PC-3 (cell line): ENCODE measurements at regions not wholly inside any gene's neighbourhood (a gene's known extent, or its start where the extent isn't known, plus 50 kb on each side); places are given as distances from the start of the nearest gene placed in this dataset.

Experiments used
- ATAC-seq: fragments of 200-7000 bp; cut with Tn5 transposase; 2 replicates; pipeline ENCODE4 v1.9.1; 2020; ENCODE audit warnings: mild to moderate bottlenecking, moderate library complexity
- BruUV-seq: library from RNA; stranded (reverse); fragments of 400-500 nt; replicated peaks from 2 replicates; lab custom pipeline; 2021; lab: Mats Ljungman, UMichigan
- CTCF ChIA-PET: fragments of 300-600 bp; sonication (Branson Sonifier 250); formaldehyde crosslinking; loops from one replicate; lab custom pipeline; 2022; ENCODE audit warnings: antibody characterized with exemption; lab: Charles Lee
- POLR2A ChIA-PET: fragments of 300-600 bp; sonication (Branson Sonifier 250); formaldehyde crosslinking; loops from one replicate; lab custom pipeline; 2022; ENCODE audit warnings: antibody characterized with exemption; ENCODE audit not compliant: unreplicated experiment; lab: Charles Lee
- DNase-seq: peaks from one replicate; pipeline ENCODE4 v3.0.0-alpha.2; 2015
- H2AFZ ChIP-seq: fragments of 300-600 bp; sonication (generic); 2 replicates; pipeline ENCODE4 v1.6.0; 2016; ENCODE audit warnings: antibody characterized with exemption, low read length
- H3F3A ChIP-seq: fragments of 300-600 bp; sonication (generic); one replicate; pipeline ENCODE4 v1.6.0; 2017; ENCODE audit warnings: antibody characterized with exemption, low read length, control low read depth, mild to moderate bottlenecking; ENCODE audit not compliant: unreplicated experiment
- H3K27ac ChIP-seq: fragments of 300-600 bp; sonication (generic); 2 replicates; pipeline ENCODE4 v1.5.1; 2016; ENCODE audit warnings: mild to moderate bottlenecking, low read length
- H3K27me3 ChIP-seq: fragments of 300-600 bp; sonication (generic); 2 replicates; pipeline ENCODE4 v1.6.1; 2016; ENCODE audit warnings: low read length, mixed read lengths
- H3K36me3 ChIP-seq: fragments of 300-600 bp; sonication (generic); 2 replicates; pipeline ENCODE4 v1.6.1; 2016; ENCODE audit warnings: low read depth, mixed run types, low read length, mixed read lengths
- H3K4me1 ChIP-seq: fragments of 300-600 bp; sonication (generic); 2 replicates; pipeline ENCODE4 v1.5.1; 2016; ENCODE audit warnings: low read length; ENCODE audit not compliant: insufficient read depth
- H3K4me2 ChIP-seq: fragments of 300-600 bp; sonication (generic); 2 replicates; pipeline ENCODE4 v1.6.0; 2016; ENCODE audit warnings: low read length
- H3K4me3 ChIP-seq: fragments of 300-600 bp; sonication (generic); 2 replicates; pipeline ENCODE4 v1.5.1; 2016; ENCODE audit warnings: mild to moderate bottlenecking, low read length, mixed read lengths
- H3K79me2 ChIP-seq: fragments of 300-600 bp; sonication (generic); 2 replicates; pipeline ENCODE4 v1.6.1; 2017; ENCODE audit warnings: low read length, mixed read lengths
- H3K9ac ChIP-seq: fragments of 300-600 bp; sonication (generic); 2 replicates; pipeline ENCODE4 v1.6.0; 2016; ENCODE audit warnings: mild to moderate bottlenecking, low read length
- H3K9me2 ChIP-seq: fragments of 300-600 bp; sonication (generic); replicated peaks from 2 replicates; pipeline ENCODE4 v1.6.1; 2016; ENCODE audit warnings: mixed run types, low read length, mixed read lengths
- H3K9me3 ChIP-seq: fragments of 300-600 bp; sonication (generic); 2 replicates; pipeline ENCODE4 v1.6.1; 2016; ENCODE audit warnings: low read length, mixed read lengths
- H4K20me1 ChIP-seq: fragments of 300-600 bp; sonication (generic); 2 replicates; pipeline ENCODE4 v1.6.1; 2016; ENCODE audit warnings: low read length, mixed read lengths
- EZH2 ChIP-seq: fragments of 300-600 bp; sonication (generic); IDR thresholded peaks from one replicate; pipeline ENCODE4 v1.6.1; 2017; ENCODE audit warnings: antibody characterized with exemption, mild to moderate bottlenecking, low read length; ENCODE audit not compliant: unreplicated experiment
- EZH2phosphoT487 ChIP-seq: fragments of 300-600 bp; sonication (generic); IDR thresholded peaks from 2 replicates; pipeline ENCODE4 v1.6.1; 2018; ENCODE audit warnings: mild to moderate bottlenecking, antibody characterized with exemption, low read length, borderline replicate concordance
- intact Hi-C: fragments of 100-400 bp; cut with micrococcal nuclease; formaldehyde crosslinking; loops from 2 replicates; pipeline ENCODE4 v1.9.0; 2023
- TF ChIP-seq, protein P1 (sequence below): fragments of 300-600 bp; sonication (generic); conservative IDR thresholded peaks from 2 replicates; pipeline ENCODE4 v1.5.1; 2017; ENCODE audit warnings: antibody characterized with exemption, low read depth, mild to moderate bottlenecking, low read length

DNA sequence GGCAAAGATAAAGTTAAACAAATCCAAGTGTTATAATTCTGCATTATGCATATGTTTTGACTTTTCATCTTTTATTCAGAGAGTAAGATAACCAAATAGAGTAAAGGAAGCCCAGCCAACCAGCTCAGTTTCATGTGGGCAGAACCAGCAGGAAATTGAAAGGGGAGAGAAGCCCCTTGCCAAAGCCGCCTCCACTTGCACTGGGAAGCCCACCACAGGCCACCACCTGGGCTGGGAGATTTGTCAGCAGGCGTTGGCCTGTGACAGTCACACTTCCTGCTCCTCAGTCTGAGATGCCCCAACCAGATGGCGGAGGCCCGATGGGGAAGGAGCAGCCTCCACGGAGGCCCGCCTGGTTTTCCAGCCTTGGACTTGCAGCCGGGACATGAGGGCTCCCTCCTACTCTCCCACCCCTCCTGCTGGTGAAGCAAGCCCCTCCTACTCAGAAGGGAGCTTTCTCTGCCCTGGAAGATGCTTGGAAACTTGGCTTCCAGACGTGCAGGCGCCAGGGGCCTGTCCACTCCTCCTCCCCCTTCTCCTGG is 166.8 kb upstream of the SULF2 start:
- H3K79me2 ChIP-seq, result no peaks in the 10 kb centered on the region
- CTCF ChIA-PET, result no interaction called here
- no peak for ATAC-seq
- H3K27ac ChIP-seq, result peak overlapping the region; percentile 93
- no peak overlapping the region for H3K4me3 ChIP-seq
- H3K4me2 ChIP-seq, result peak overlapping the region; percentile 21
- DNase-seq, result no peak
- intact Hi-C loops, result no loop called here
- H2AFZ ChIP-seq, result 0 out of 2 replicates have a peak overlapping the region, but pooled peaks have one; percentile 3
- no TSS peak for BruUV-seq
- POLR2A ChIA-PET, result no interaction called here
- TF ChIP-seq, protein P1, sequence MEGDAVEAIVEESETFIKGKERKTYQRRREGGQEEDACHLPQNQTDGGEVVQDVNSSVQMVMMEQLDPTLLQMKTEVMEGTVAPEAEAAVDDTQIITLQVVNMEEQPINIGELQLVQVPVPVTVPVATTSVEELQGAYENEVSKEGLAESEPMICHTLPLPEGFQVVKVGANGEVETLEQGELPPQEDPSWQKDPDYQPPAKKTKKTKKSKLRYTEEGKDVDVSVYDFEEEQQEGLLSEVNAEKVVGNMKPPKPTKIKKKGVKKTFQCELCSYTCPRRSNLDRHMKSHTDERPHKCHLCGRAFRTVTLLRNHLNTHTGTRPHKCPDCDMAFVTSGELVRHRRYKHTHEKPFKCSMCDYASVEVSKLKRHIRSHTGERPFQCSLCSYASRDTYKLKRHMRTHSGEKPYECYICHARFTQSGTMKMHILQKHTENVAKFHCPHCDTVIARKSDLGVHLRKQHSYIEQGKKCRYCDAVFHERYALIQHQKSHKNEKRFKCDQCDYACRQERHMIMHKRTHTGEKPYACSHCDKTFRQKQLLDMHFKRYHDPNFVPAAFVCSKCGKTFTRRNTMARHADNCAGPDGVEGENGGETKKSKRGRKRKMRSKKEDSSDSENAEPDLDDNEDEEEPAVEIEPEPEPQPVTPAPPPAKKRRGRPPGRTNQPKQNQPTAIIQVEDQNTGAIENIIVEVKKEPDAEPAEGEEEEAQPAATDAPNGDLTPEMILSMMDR, result no peak
- TF ChIP-seq EZH2 (no peak), EZH2phosphoT487 (no peak)
- H4K20me1 ChIP-seq, result no peaks in the 10 kb centered on the region
- no peaks in the 10 kb centered on the region for H3K27me3 ChIP-seq
- no peaks in the 10 kb centered on the region for H3K9me2 ChIP-seq
- peaks cover 43% of the 10 kb centered on the region for H3K4me1 ChIP-seq
- no peaks in the 10 kb centered on the region for H3K36me3 ChIP-seq
- H3K9ac ChIP-seq, result peak overlapping the region; percentile 59
- no peaks in the 10 kb centered on the region for H3K9me3 ChIP-seq
- peaks cover 3% of the 10 kb centered on the region for H3F3A ChIP-seq

DNA sequence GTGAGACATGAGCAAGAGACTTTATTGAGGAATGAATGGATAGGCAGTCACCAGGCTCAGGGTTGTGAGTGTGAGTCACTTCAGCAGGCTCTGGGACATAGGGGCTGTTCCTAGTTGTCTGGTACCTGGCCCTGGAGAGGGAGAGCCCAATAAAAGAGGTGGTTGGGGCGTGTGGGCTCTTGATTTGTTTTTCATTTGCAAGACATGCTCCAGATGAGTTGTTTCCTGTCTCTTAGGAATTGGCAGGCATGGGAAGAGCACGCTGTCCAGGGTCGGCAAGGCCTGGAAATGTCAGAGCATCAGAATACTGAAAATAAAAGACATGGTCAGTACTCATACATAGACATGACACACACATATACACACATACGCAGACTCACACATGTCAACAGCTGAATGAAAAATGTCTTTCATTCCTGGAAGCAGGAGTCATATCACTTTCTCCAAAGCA is 166.3 kb upstream of the SULF2 start:
- Histone ChIP-seq H4K20me1 (no peaks in the 10 kb centered on the region), H3K27ac (peak overlapping the region; percentile 93), H3F3A (peaks cover 3% of the 10 kb centered on the region), H3K27me3 (no peaks in the 10 kb centered on the region), H2AFZ (0 out of 2 replicates have a peak overlapping the region, but pooled peaks have one; percentile 3), H3K79me2 (no peaks in the 10 kb centered on the region), H3K4me2 (peak overlapping the region; percentile 21), H3K36me3 (no peaks in the 10 kb centered on the region), H3K4me1 (peaks cover 43% of the 10 kb centered on the region), H3K9me3 (no peaks in the 10 kb centered on the region), H3K9ac (peak overlapping the region; percentile 77), H3K4me3 (no peak overlapping the region), H3K9me2 (no peaks in the 10 kb centered on the region)
- ATAC-seq (peak; percentile 85), DNase-seq (peak; percentile 92)
- TF ChIP-seq, protein P1, result no peak
- TF ChIP-seq EZH2 (no peak), EZH2phosphoT487 (no peak)
- intact Hi-C loops, result loop anchor here (2.0 kb wide), 4 partner anchors 23 to 229 kb away; no protein-coding TSS in a partner anchor
- ChIA-PET CTCF (no interaction called here), POLR2A (no interaction called here)
- BruUV-seq, result no TSS peak

DNA sequence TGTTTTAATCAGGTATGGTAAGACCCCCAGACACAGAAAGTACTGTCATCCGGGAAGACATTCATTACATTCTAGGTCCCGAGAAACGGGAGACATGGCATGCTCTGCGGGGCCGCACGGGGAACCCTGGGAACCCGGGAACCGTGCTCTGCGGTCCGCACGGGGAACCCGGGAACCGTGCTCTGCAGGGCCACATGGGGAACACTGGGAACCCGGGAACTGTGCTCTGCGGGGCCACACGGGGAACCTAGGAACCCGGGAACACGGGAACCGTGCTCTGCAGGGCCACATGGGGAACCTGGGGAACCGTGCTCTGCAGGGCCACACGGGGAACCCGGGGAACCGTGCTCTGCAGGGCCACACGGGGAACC is 165.6 kb upstream of the SULF2 start:
- Histone ChIP-seq H3F3A (peaks cover 3% of the 10 kb centered on the region), H3K4me3 (no peak overlapping the region), H3K4me2 (peak overlapping the region; percentile 18), H3K9me3 (no peaks in the 10 kb centered on the region), H3K4me1 (peaks cover 43% of the 10 kb centered on the region), H3K9ac (peak overlapping the region; percentile 77), H3K36me3 (no peaks in the 10 kb centered on the region), H3K27ac (peak overlapping the region; percentile 93), H3K79me2 (no peaks in the 10 kb centered on the region), H4K20me1 (no peaks in the 10 kb centered on the region), H3K9me2 (no peaks in the 10 kb centered on the region), H3K27me3 (no peaks in the 10 kb centered on the region), H2AFZ (no peak overlapping the region)
- intact Hi-C loops, result loop anchor here (1.0 to 2.0 kb wide), 7 partner anchors 22 to 670 kb away; no protein-coding TSS in a partner anchor
- no peak for DNase-seq
- POLR2A ChIA-PET, result no interaction called here
- TF ChIP-seq EZH2phosphoT487 (no peak), EZH2 (no peak)
- TF ChIP-seq, protein P1, result no peak
- CTCF ChIA-PET, result no interaction called here
- BruUV-seq, result no TSS peak
- no peak for ATAC-seq
